ENCODE measurements at regions not wholly inside any gene's neighbourhood (a gene's known extent, or its start where the extent isn't known, plus 50 kb on each side); places are given as distances from the start of the nearest gene placed in this dataset.

GRCh38 chr4:34112573-34112972 lies 2131.7 kb downstream of the ARAP2 start:
- H3K4me3 ChIP-seq (ENCODE audit: low read depth, low read length, poor library complexity, severe bottlenecking): no peak overlapping the region
- H3K36me3 ChIP-seq (ENCODE audit: insufficient read depth, low read length): no peaks in the 10 kb centered on the region
- no peaks in the 10 kb centered on the region for H3F3A ChIP-seq (ENCODE audit: insufficient read depth, low read length)
- H3K9me2 ChIP-seq (ENCODE audit: low read depth, low read length): no peaks in the 10 kb centered on the region
- H3K4me2 ChIP-seq (ENCODE audit: low read length): no peak overlapping the region
- no peaks in the 10 kb centered on the region for H3K4me1 ChIP-seq (ENCODE audit: insufficient read depth, low read length, severe bottlenecking)
- no peaks in the 10 kb centered on the region for H3K79me2 ChIP-seq (ENCODE audit: insufficient read depth, low read length)
- H3K27me3 ChIP-seq (ENCODE audit: insufficient read depth, low read length): no peaks in the 10 kb centered on the region
- H4K20me1 ChIP-seq (ENCODE audit: insufficient read depth, low read length): no peaks in the 10 kb centered on the region
- H3K9ac ChIP-seq (ENCODE audit: low read length): no peak overlapping the region
- H2AFZ ChIP-seq (ENCODE audit: low read length): no peak overlapping the region
- TF ChIP-seq EZH2 (IDR thresholded peaks at IDR 0.05; ENCODE audit: borderline replicate concordance, low read length) (no peak), CTCF (IDR thresholded peaks at IDR 0.05; ENCODE audit: low read length) (no peak)
- H3K9me3 ChIP-seq (ENCODE audit: low read length): no peaks in the 10 kb centered on the region
- no peak overlapping the region for H3K27ac ChIP-seq (ENCODE audit: low read depth, low read length, poor library complexity, severe bottlenecking)

DNA sequence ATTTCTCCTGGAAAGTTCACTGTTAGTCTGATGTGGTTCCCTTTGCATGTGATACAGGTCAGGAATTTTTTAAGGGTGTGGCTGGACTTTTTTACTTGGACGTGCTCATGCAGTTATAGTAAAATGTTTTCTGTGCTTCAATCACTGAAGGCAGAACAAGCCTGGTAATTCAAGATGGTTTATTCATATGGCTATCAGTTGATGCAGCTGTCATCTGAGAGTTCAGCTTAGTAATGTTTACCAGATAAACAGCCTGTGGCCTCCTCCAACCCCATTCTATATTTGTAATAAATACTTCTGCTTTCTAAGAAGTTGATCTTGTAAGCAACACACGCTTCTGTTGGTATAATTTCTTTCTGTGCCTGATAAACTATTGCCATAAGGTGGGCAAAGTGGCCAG lies 2105.9 kb downstream of the ARAP2 start:
- H3F3A ChIP-seq (ENCODE audit: insufficient read depth, low read length): no peaks in the 10 kb centered on the region
- H3K27me3 ChIP-seq (ENCODE audit: insufficient read depth, low read length): no peaks in the 10 kb centered on the region
- no peak overlapping the region for H2AFZ ChIP-seq (ENCODE audit: low read length)
- no peak overlapping the region for H3K4me3 ChIP-seq (ENCODE audit: low read depth, low read length, poor library complexity, severe bottlenecking)
- no peaks in the 10 kb centered on the region for H3K9me2 ChIP-seq (ENCODE audit: low read depth, low read length)
- TF ChIP-seq EZH2 (IDR thresholded peaks at IDR 0.05; ENCODE audit: borderline replicate concordance, low read length): no peak
- no peak for TF ChIP-seq CTCF (IDR thresholded peaks at IDR 0.05; ENCODE audit: low read length)
- H3K27ac ChIP-seq (ENCODE audit: low read depth, low read length, poor library complexity, severe bottlenecking): no peak overlapping the region
- H3K79me2 ChIP-seq (ENCODE audit: insufficient read depth, low read length): no peaks in the 10 kb centered on the region
- no peaks in the 10 kb centered on the region for H3K36me3 ChIP-seq (ENCODE audit: insufficient read depth, low read length)
- H3K9ac ChIP-seq (ENCODE audit: low read length): no peak overlapping the region
- H3K4me1 ChIP-seq (ENCODE audit: insufficient read depth, low read length, severe bottlenecking): no peaks in the 10 kb centered on the region
- H3K9me3 ChIP-seq (ENCODE audit: low read length): no peaks in the 10 kb centered on the region
- no peaks in the 10 kb centered on the region for H4K20me1 ChIP-seq (ENCODE audit: insufficient read depth, low read length)
- H3K4me2 ChIP-seq (ENCODE audit: low read length): no peak overlapping the region

GRCh38 chr4:34139346-34139745 lies 2105.0 kb downstream of the ARAP2 start:
- H3F3A ChIP-seq (ENCODE audit: insufficient read depth, low read length): no peaks in the 10 kb centered on the region
- no peak for TF ChIP-seq CTCF (IDR thresholded peaks at IDR 0.05; ENCODE audit: low read length)
- TF ChIP-seq EZH2 (IDR thresholded peaks at IDR 0.05; ENCODE audit: borderline replicate concordance, low read length): no peak

More at GRCh38 chr4:34139346-34139745, 2105.0 kb downstream of the ARAP2 start:
- H3K79me2 ChIP-seq (ENCODE audit: insufficient read depth, low read length): no peaks in the 10 kb centered on the region
- no peak overlapping the region for H3K4me2 ChIP-seq (ENCODE audit: low read length)
- no peaks in the 10 kb centered on the region for H4K20me1 ChIP-seq (ENCODE audit: insufficient read depth, low read length)
- H3K9me2 ChIP-seq (ENCODE audit: low read depth, low read length): no peaks in the 10 kb centered on the region
- H2AFZ ChIP-seq (ENCODE audit: low read length): no peak overlapping the region
- H3K4me3 ChIP-seq (ENCODE audit: low read depth, low read length, poor library complexity, severe bottlenecking): no peak overlapping the region
- no peaks in the 10 kb centered on the region for H3K4me1 ChIP-seq (ENCODE audit: insufficient read depth, low read length, severe bottlenecking)
- H3K9me3 ChIP-seq (ENCODE audit: low read length): no peaks in the 10 kb centered on the region
- H3K36me3 ChIP-seq (ENCODE audit: insufficient read depth, low read length): no peaks in the 10 kb centered on the region
- H3K27me3 ChIP-seq (ENCODE audit: insufficient read depth, low read length): no peaks in the 10 kb centered on the region
- no peak overlapping the region for H3K9ac ChIP-seq (ENCODE audit: low read length)
- no peak overlapping the region for H3K27ac ChIP-seq (ENCODE audit: low read depth, low read length, poor library complexity, severe bottlenecking)

Data from OCI-LY1 (cell line).